Type B pancreatic cell (in vitro differentiated cells): ENCODE measurements at regions not wholly inside any gene's neighbourhood (a gene's known extent, or its start where the extent isn't known, plus 50 kb on each side); places are given as distances from the start of the nearest gene placed in this dataset.

Source experiments
- DNase-seq: peaks from one replicate; pipeline ENCODE4 v3.0.0; 2021; ENCODE audit warnings: mixed read lengths; ENCODE audit not compliant: unreplicated experiment; ENCODE audit errors: extremely low spot score
- H3K27ac Mint-ChIP-seq: 2 replicates; pipeline ENCODE4 v1.8.0; 2021; ENCODE audit warnings: mild to moderate bottlenecking, mixed read lengths
- H3K27me3 Mint-ChIP-seq: 2 replicates; pipeline ENCODE4 v1.8.0; 2021; ENCODE audit warnings: mixed read lengths
- H3K36me3 Mint-ChIP-seq: 2 replicates; pipeline ENCODE4 v1.8.0; 2021; ENCODE audit warnings: mixed read lengths
- H3K4me1 Mint-ChIP-seq: one replicate; pipeline ENCODE4 v1.8.0; 2021; ENCODE audit warnings: mixed read lengths; ENCODE audit not compliant: unreplicated experiment
- H3K4me3 Mint-ChIP-seq: 2 replicates; pipeline ENCODE4 v1.8.0; 2021; ENCODE audit warnings: mild to moderate bottlenecking, mixed read lengths
- H3K9me3 Mint-ChIP-seq: 2 replicates; pipeline ENCODE4 v1.8.0; 2021; ENCODE audit warnings: mixed read lengths
- TF ChIP-seq, protein P1 (sequence below): fragments of 200-600 bp; sonication (generic); conservative IDR thresholded peaks from 2 replicates; pipeline ENCODE4 v1.5.0; 2021; ENCODE audit warnings: antibody characterized with exemption, mild to moderate bottlenecking

DNA sequence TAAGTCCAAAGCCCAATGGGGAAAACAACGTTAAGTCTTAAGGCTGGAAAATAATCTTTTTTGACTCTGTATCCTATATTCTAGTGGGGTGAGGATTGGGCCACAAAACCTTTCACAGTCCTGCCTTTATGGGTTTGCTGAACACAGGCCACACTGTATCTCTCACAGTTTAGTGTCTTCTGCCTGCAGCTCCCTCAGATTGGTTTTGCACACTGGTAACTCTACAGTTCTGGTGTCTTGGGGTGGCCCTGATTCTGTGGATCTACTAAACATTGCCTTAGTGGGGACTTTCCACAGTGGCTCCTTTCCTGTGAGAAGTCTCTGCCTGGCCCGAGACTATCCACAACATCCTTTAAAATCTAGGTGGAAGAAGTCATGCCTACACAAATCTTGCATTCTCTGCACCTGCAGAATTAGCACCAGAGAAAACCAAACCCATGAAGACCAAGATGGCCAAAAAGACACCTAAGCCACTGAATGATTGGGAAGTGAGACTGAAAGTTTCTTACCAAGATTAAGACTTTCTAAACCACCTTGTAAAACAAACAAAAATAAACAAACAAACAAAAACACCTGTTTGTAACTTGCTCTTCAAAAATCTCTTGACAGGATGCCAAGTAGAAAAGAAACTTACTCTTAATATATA, 150.4 kb upstream of the PCDH10 start:
- H3K4me3 Mint-ChIP-seq = no peak overlapping the region
- H3K36me3 Mint-ChIP-seq = no peaks in the 10 kb centered on the region
- no peak for DNase-seq
- no peak overlapping the region for H3K27ac Mint-ChIP-seq
- H3K27me3 Mint-ChIP-seq = no peaks in the 10 kb centered on the region
- TF ChIP-seq, protein P1, sequence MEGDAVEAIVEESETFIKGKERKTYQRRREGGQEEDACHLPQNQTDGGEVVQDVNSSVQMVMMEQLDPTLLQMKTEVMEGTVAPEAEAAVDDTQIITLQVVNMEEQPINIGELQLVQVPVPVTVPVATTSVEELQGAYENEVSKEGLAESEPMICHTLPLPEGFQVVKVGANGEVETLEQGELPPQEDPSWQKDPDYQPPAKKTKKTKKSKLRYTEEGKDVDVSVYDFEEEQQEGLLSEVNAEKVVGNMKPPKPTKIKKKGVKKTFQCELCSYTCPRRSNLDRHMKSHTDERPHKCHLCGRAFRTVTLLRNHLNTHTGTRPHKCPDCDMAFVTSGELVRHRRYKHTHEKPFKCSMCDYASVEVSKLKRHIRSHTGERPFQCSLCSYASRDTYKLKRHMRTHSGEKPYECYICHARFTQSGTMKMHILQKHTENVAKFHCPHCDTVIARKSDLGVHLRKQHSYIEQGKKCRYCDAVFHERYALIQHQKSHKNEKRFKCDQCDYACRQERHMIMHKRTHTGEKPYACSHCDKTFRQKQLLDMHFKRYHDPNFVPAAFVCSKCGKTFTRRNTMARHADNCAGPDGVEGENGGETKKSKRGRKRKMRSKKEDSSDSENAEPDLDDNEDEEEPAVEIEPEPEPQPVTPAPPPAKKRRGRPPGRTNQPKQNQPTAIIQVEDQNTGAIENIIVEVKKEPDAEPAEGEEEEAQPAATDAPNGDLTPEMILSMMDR = no peak
- peaks cover 3% of the 10 kb centered on the region for H3K9me3 Mint-ChIP-seq
- no peaks in the 10 kb centered on the region for H3K4me1 Mint-ChIP-seq

DNA sequence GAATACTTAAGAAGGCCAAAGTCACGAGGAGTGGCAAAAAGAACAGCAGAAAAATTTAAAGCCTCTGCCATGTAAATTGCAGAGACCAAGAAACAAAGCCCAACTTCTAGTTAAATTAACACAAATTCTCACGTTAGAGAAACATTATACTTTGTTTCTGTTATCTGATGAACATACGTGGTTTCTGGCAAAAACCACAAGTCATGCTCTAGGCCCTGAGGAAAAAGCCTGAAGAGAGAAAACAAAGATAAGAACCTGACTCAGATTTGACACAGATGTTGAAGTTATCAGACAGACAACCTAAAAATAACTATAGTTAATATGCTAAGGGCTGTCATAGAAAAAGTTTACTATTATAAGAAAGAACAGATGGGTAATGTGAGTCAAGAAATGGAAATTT, 149.1 kb upstream of the PCDH10 start:
- no peaks in the 10 kb centered on the region for H3K9me3 Mint-ChIP-seq
- H3K4me3 Mint-ChIP-seq = no peak overlapping the region
- no peaks in the 10 kb centered on the region for H3K27me3 Mint-ChIP-seq
- no peak overlapping the region for H3K27ac Mint-ChIP-seq
- H3K4me1 Mint-ChIP-seq = no peaks in the 10 kb centered on the region
- DNase-seq = no peak
- H3K36me3 Mint-ChIP-seq = no peaks in the 10 kb centered on the region
- TF ChIP-seq, protein P1 = no peak

DNA sequence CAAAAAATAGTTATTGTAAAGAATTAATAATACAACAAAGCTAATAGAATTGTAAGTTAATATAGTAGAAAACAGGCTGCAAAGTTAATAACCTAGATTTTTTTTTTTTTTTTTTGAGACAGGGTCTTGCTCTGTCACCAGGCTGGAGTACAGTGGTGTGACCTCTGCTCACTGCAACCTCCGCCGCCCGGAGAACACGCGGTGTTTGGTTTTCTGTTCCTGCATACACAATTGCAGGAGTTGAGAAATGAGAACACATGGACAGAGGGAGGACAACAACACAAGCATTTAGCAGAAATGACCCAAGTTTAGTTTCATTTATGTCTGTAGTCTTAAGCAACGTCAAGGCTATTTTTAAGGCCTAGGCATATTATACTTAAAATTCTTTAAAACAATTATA, 145.9 kb upstream of the PCDH10 start:
- no peaks in the 10 kb centered on the region for H3K9me3 Mint-ChIP-seq

DNA sequence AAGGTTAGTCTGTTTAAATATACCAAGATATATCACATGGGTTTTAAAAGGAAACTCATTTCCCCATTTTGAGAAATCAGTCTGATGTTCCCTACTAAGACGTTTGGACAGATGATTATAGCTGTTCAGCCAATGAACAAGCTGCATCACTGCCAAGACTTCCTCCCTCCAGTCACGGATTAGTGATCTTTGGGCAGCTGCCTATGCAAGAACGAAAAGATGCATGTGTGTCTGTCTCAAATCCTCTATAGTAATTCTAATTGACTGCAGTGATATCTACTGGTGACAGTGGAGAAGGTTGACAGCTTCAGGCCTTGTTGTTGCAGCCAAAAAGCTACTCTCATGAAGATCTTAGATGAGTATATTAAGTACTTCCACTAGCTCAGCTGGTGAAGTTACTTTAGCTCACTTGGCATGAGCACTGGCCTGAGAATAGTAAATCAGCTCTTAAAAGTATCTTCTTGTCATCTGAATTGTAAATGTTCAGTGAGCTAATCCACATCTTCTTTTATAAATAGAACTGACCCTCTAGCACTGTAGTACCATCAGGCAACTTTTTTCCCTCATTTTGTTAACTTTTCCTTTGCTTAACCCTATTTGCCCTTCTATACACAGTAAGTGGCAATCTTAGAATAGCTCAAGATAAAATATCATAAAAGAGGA, 134.5 kb upstream of the PCDH10 start:
- DNase-seq = no peak
- H3K36me3 Mint-ChIP-seq = no peaks in the 10 kb centered on the region
- H3K9me3 Mint-ChIP-seq = no peaks in the 10 kb centered on the region
- H3K4me1 Mint-ChIP-seq = no peaks in the 10 kb centered on the region
- H3K27ac Mint-ChIP-seq = no peak overlapping the region
- no peak overlapping the region for H3K4me3 Mint-ChIP-seq
- H3K27me3 Mint-ChIP-seq = no peaks in the 10 kb centered on the region
- TF ChIP-seq, protein P1 = no peak

More for the DNA sequence above, 145.9 kb upstream of the PCDH10 start:
- no peak for DNase-seq
- no peaks in the 10 kb centered on the region for H3K27me3 Mint-ChIP-seq
- no peaks in the 10 kb centered on the region for H3K36me3 Mint-ChIP-seq
- H3K4me1 Mint-ChIP-seq = no peaks in the 10 kb centered on the region
- no peak overlapping the region for H3K4me3 Mint-ChIP-seq
- H3K27ac Mint-ChIP-seq = no peak overlapping the region
- TF ChIP-seq, protein P1 = no peak

DNA sequence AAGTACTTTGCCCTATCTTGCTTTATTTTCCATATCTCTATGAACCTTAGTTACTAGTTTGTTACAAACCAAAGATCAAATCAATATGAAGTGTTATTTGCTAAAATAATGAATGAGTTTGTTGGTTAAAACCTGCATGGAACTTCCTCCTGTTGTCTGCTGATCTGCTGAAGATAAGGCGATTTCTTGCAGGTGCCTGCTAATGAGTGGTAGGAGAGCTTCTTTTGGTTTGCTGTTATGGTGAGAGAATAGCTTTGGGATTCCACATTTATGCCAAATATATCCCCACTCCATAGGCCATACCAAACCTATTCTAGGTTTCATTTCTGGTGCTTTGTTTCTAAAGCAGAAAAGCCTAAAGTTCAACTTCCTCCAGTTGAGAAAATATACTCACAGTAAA, 103.8 kb upstream of the PCDH10 start:
- Mint-ChIP-seq H3K9me3 (peaks cover 8% of the 10 kb centered on the region), H3K27me3 (no peaks in the 10 kb centered on the region), H3K27ac (no peak overlapping the region), H3K4me3 (no peak overlapping the region), H3K4me1 (no peaks in the 10 kb centered on the region), H3K36me3 (no peaks in the 10 kb centered on the region)
- DNase-seq = no peak
- TF ChIP-seq, protein P1 = no peak
